ENCODE measurements at regions not wholly inside any gene's neighbourhood (a gene's known extent, or its start where the extent isn't known, plus 50 kb on each side); places are given as distances from the start of the nearest gene placed in this dataset.

- TF ChIP-seq PKNOX1 (IDR thresholded peaks at IDR 0.05) (no peak), PBX3 (IDR thresholded peaks at IDR 0.05; ENCODE audit: insufficient replicate concordance, low read depth, low read length) (no peak), ZNF217 (IDR thresholded peaks at IDR 0.05) (no peak), PRDM15 (CRISPR knock-in tag; IDR thresholded peaks at IDR 0.05) (no peak), NFYA (IDR thresholded peaks at IDR 0.05; ENCODE audit: borderline replicate concordance, low read depth, low read length) (no peak), TCF3 (IDR thresholded peaks at IDR 0.05; ENCODE audit: borderline replicate concordance, insufficient read depth, low read depth, low read length) (no peak), SREBF1 (IDR thresholded peaks at IDR 0.05; ENCODE audit: low read length) (no peak), TARDBP (IDR thresholded peaks at IDR 0.05; ENCODE audit: borderline replicate concordance) (no peak), RFX5 (IDR thresholded peaks at IDR 0.05; ENCODE audit: low read depth, low read length) (no peak), CEBPB (IDR thresholded peaks at IDR 0.05; ENCODE audit: borderline replicate concordance in 1 of 2, low read depth in 2 of 2, low read length in 2 of 2) (no peak), RBBP5 (conservative IDR thresholded peaks at IDR 0.05) (no peak)
Measured at GRCh38 chr2:123566291-123566946, 458.7 kb upstream of the CNTNAP5 start (continued).
